Panc1 (cell line): ENCODE measurements at regions not wholly inside any gene's neighbourhood (a gene's known extent, or its start where the extent isn't known, plus 50 kb on each side); places are given as distances from the start of the nearest gene placed in this dataset.

ENCODE experiments used
- ATAC-seq: fragments of 200-7000 bp; cut with Tn5 transposase; 2 replicates; pipeline ENCODE4 v1.9.1; 2020; ENCODE audit warnings: mild to moderate bottlenecking, moderate library complexity
- BruUV-seq: library from RNA; stranded (reverse); fragments of 400-500 nt; replicated peaks from 2 replicates; lab custom pipeline; 2021; lab: Mats Ljungman, UMichigan
- CTCF ChIA-PET: fragments of 300-600 bp; sonication (Branson Sonifier 250); formaldehyde crosslinking; loops from one replicate; lab custom pipeline; 2022; ENCODE audit warnings: antibody characterized with exemption; lab: Charles Lee
- POLR2A ChIA-PET: fragments of 300-600 bp; sonication (Branson Sonifier 250); formaldehyde crosslinking; loops from one replicate; lab custom pipeline; 2022; ENCODE audit warnings: antibody characterized with exemption; lab: Charles Lee
- DNase-seq: peaks from one replicate; pipeline ENCODE4 v3.0.0-alpha.2; 2010; ENCODE audit warnings: low read depth, low spot score
- H3K27ac ChIP-seq: 2 replicates; pipeline ENCODE4 v1.5.1; 2011; ENCODE audit warnings: mild to moderate bottlenecking, low read length, inconsistent platforms
- H3K27me3 ChIP-seq: fragments of 200-500 bp; sonication (Bioruptor generic); 2 replicates; pipeline ENCODE4 v1.6.0; 2014; ENCODE audit warnings: low read length, inconsistent platforms; ENCODE audit not compliant: control insufficient read depth, insufficient read depth
- H3K36me3 ChIP-seq: fragments of 200-500 bp; sonication (Bioruptor generic); 2 replicates; pipeline ENCODE4 v1.5.1; 2014; ENCODE audit warnings: inconsistent platforms, mild to moderate bottlenecking, low read length, moderate library complexity; ENCODE audit not compliant: control insufficient read depth, insufficient read depth
- H3K4me1 ChIP-seq: 2 replicates; pipeline ENCODE4 v1.5.1; 2011; ENCODE audit warnings: inconsistent platforms, mild to moderate bottlenecking, low read length, moderate library complexity; ENCODE audit not compliant: control insufficient read depth, insufficient read depth
- H3K4me3 ChIP-seq, 2 experiments: 2 replicates each; pipeline ENCODE4 v1.5.1; 2011 to 2012; ENCODE audit warnings: low read depth in 2 of 2, low read length in 2 of 2, mild to moderate bottlenecking in 2 of 2, inconsistent platforms in 1 of 2, moderate library complexity in 1 of 2
- H3K9me3 ChIP-seq: fragments of 200-500 bp; sonication (Bioruptor generic); 2 replicates; pipeline ENCODE4 v1.5.1; 2014; ENCODE audit warnings: low read depth, mild to moderate bottlenecking, inconsistent platforms, low read length, moderate library complexity; ENCODE audit not compliant: control insufficient read depth, insufficient read depth
- POLR2AphosphoS5 ChIP-seq: IDR thresholded peaks from 2 replicates; pipeline ENCODE4 v1.6.1; 2012; ENCODE audit warnings: mild to moderate bottlenecking, low read depth, low read length, moderate library complexity
- SIN3A ChIP-seq: IDR thresholded peaks from 2 replicates; pipeline ENCODE4 v1.6.1; 2012; ENCODE audit warnings: low read depth, mild to moderate bottlenecking, low read length, moderate library complexity, borderline replicate concordance; ENCODE audit not compliant: insufficient read depth
- TCF7L2 ChIP-seq: IDR thresholded peaks from 2 replicates; pipeline ENCODE4 v1.6.1; 2011; ENCODE audit warnings: mild to moderate bottlenecking, low read depth, low read length, inconsistent platforms
- in situ Hi-C: cut with HindIII; loops from 2 replicates; pipeline ENCODE4 v1.10.0; 2016; ENCODE audit warnings: low sequenced_read_pairs, low pct_unique_long_range_greater_than_20kb
- intact Hi-C: fragments of 100-400 bp; cut with micrococcal nuclease; formaldehyde crosslinking; loops from one replicate; pipeline ENCODE4 v1.10.0; 2022; ENCODE audit not compliant: unreplicated experiment
- TF ChIP-seq, protein P1 (sequence below), 2 experiments: IDR thresholded peaks; 2 replicates each; pipeline ENCODE4 v1.6.1; 2011 to 2012; ENCODE audit warnings: low read depth in 2 of 2, control low read depth in 1 of 2, low read length in 1 of 2, mild to moderate bottlenecking in 1 of 2, moderate library complexity in 1 of 2; ENCODE audit not compliant: insufficient read depth in 1 of 2
- TF ChIP-seq, protein P2 (sequence below): fragments of 450-650 bp; IDR thresholded peaks from 2 replicates; pipeline ENCODE4 v1.5.1; 2017; ENCODE audit warnings: mild to moderate bottlenecking

DNA sequence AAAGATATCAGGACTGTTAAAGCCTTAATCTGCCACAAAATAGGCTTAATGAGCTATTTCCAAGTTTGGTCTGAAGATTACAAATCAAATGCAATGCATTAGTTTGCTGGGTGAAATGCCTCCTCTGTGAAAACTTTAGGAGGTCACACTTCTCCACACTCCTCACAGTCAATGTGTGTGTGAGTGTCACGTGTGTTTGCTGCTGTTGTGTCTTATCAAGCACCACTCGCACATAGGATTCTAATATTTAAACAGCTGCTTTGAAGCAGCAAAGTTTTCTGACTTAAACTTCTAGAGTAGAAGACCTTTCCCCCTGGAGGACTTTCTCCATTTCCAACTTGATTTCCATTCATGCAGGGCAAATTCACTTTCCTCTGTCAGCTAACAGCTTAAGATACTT lies 203.2 kb upstream of the PEX5L start:
- H3K4me3 ChIP-seq, result no peak overlapping the region
- DNase-seq (no peak), ATAC-seq (no peak)
- ChIA-PET CTCF (no interaction called here), POLR2A (no interaction called here)
- H3K27me3 ChIP-seq, result no peaks in the 10 kb centered on the region
- TF ChIP-seq, protein P1, sequence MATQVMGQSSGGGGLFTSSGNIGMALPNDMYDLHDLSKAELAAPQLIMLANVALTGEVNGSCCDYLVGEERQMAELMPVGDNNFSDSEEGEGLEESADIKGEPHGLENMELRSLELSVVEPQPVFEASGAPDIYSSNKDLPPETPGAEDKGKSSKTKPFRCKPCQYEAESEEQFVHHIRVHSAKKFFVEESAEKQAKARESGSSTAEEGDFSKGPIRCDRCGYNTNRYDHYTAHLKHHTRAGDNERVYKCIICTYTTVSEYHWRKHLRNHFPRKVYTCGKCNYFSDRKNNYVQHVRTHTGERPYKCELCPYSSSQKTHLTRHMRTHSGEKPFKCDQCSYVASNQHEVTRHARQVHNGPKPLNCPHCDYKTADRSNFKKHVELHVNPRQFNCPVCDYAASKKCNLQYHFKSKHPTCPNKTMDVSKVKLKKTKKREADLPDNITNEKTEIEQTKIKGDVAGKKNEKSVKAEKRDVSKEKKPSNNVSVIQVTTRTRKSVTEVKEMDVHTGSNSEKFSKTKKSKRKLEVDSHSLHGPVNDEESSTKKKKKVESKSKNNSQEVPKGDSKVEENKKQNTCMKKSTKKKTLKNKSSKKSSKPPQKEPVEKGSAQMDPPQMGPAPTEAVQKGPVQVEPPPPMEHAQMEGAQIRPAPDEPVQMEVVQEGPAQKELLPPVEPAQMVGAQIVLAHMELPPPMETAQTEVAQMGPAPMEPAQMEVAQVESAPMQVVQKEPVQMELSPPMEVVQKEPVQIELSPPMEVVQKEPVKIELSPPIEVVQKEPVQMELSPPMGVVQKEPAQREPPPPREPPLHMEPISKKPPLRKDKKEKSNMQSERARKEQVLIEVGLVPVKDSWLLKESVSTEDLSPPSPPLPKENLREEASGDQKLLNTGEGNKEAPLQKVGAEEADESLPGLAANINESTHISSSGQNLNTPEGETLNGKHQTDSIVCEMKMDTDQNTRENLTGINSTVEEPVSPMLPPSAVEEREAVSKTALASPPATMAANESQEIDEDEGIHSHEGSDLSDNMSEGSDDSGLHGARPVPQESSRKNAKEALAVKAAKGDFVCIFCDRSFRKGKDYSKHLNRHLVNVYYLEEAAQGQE (IDR thresholded peaks at IDR 0.05; ENCODE audit: insufficient read depth in 1 of 2, low read depth in 2 of 2, low read length in 1 of 2), result no peak
- TF ChIP-seq TCF7L2 (no peak), POLR2AphosphoS5 (no peak)
- no peak overlapping the region for H3K27ac ChIP-seq
- peaks cover 3% of the 10 kb centered on the region; the same call in 1 of the 2 replicates for H3K9me3 ChIP-seq
- H3K36me3 ChIP-seq, result no peaks in the 10 kb centered on the region
- no peaks in the 10 kb centered on the region for H3K4me1 ChIP-seq
- in situ Hi-C loops, result no loop called here
- BruUV-seq, result no TSS peak
- intact Hi-C loops, result no loop called here

DNA sequence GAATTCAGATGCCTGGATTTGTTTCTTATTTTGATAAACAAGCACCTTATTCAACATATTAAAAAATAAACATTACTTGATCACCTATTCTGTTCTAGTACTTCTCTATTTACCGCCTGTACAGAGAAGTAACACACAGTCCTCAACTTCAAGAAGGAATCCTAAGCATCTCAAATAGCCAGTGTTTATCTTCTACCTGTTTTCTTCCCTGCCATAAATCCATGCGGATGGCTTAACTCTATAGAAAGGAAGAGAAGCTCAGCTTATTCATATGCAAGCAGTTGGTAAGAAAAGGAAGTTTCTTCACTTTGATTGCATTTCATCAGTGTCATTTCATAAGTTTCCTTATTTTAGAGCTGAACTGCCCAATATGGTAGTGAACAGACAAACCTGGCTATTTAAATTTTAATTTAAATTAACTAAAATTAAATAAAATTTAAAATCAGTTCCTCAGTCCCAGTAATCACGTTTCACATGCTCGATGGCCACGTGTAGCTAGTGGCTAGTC lies 210.0 kb upstream of the PEX5L start:
- BruUV-seq, result no TSS peak
- Histone ChIP-seq H3K36me3 (no peaks in the 10 kb centered on the region), H3K27ac (no peak overlapping the region), H3K4me3 (no peak overlapping the region), H3K27me3 (no peaks in the 10 kb centered on the region), H3K9me3 (no peaks in the 10 kb centered on the region), H3K4me1 (no peaks in the 10 kb centered on the region)
- ChIA-PET POLR2A (no interaction called here), CTCF (no interaction called here)
- TF ChIP-seq, protein P1 (IDR thresholded peaks at IDR 0.05; ENCODE audit: insufficient read depth in 1 of 2, low read depth in 2 of 2, low read length in 1 of 2), result no peak
- intact Hi-C loops, result no loop called here
- no peak for ATAC-seq
- no peak for DNase-seq
- in situ Hi-C loops, result no loop called here

DNA sequence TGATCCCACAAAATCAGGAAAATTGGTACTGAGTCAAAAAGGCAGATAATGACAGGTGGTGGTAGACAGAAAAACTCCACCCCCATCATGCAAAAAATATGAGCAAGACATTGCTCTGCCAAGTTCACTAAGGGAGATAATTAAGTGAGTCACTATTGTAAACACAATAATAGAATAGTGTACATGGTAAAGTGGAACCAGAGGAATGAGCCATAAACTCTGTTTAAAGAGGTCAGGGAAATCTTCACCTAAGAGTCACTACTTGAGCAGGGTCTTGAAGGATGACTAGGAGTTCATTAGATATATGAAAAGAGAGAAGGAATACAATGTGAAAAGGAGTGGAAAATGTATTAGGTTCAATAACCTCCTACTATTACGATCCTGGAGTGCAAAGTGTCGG lies 213.4 kb upstream of the PEX5L start:
- TF ChIP-seq, protein P2, sequence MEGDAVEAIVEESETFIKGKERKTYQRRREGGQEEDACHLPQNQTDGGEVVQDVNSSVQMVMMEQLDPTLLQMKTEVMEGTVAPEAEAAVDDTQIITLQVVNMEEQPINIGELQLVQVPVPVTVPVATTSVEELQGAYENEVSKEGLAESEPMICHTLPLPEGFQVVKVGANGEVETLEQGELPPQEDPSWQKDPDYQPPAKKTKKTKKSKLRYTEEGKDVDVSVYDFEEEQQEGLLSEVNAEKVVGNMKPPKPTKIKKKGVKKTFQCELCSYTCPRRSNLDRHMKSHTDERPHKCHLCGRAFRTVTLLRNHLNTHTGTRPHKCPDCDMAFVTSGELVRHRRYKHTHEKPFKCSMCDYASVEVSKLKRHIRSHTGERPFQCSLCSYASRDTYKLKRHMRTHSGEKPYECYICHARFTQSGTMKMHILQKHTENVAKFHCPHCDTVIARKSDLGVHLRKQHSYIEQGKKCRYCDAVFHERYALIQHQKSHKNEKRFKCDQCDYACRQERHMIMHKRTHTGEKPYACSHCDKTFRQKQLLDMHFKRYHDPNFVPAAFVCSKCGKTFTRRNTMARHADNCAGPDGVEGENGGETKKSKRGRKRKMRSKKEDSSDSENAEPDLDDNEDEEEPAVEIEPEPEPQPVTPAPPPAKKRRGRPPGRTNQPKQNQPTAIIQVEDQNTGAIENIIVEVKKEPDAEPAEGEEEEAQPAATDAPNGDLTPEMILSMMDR, result no peak
- no peak for TF ChIP-seq SIN3A
- TF ChIP-seq, protein P1 (IDR thresholded peaks at IDR 0.05; ENCODE audit: insufficient read depth in 1 of 2, low read depth in 2 of 2, low read length in 1 of 2), result no peak
- no peak for TF ChIP-seq TCF7L2
- TF ChIP-seq POLR2AphosphoS5, result no peak
- peak; percentile 13 for DNase-seq
- BruUV-seq, result no TSS peak
- CTCF ChIA-PET, result no interaction called here
- peak; percentile 88 for ATAC-seq
- Histone ChIP-seq H3K36me3 (no peaks in the 10 kb centered on the region), H3K4me1 (no peaks in the 10 kb centered on the region), H3K27me3 (no peaks in the 10 kb centered on the region), H3K4me3 (no peak overlapping the region), H3K9me3 (0 out of 2 replicates have a peak, but pooled peaks cover 3% of the 10 kb centered on the region), H3K27ac (no peak overlapping the region)
- intact Hi-C loops (no loop called here), in situ Hi-C loops (no loop called here)
- POLR2A ChIA-PET, result no interaction called here
